ENCODE measurements at regions not wholly inside any gene's neighbourhood (a gene's known extent, or its start where the extent isn't known, plus 50 kb on each side); places are given as distances from the start of the nearest gene placed in this dataset.

GRCh38 chr1:57844382-57844980 lies 420.6 kb upstream of the DAB1 start:
- TF ChIP-seq REST (IDR thresholded peaks at IDR 0.05; ENCODE audit: insufficient read depth in 1 of 2, low read depth in 2 of 2, low read length in 2 of 2) (no peak), POLR2AphosphoS5 (IDR thresholded peaks at IDR 0.05; ENCODE audit: low read depth, low read length) (no peak), SIN3A (IDR thresholded peaks at IDR 0.05; ENCODE audit: borderline replicate concordance, insufficient read depth, low read length) (no peak)
